ENCODE measurements at regions not wholly inside any gene's neighbourhood (a gene's known extent, or its start where the extent isn't known, plus 50 kb on each side); places are given as distances from the start of the nearest gene placed in this dataset.

DNA sequence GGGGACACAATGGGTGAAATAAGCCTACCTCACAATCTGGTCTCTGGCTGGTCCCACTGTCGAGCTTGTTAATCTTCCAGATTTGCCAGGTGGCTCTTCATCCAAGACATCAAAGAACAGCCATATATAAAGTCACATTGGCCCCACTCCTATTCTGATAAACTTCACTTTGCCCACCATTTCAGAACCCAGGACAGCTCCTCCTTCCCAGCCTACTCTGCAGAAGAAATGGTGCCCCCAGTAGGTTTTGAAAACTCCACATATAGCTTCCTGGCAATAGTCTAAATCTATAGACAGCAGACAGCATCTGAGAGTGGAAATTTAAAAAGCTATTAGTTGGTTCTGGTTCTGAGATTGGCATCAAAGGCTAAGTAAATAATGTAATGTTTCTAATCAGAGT lies 143.1 kb upstream of the PCSK2 start:
- H3K27ac Mint-ChIP-seq: no peak overlapping the region
- Histone ChIP-seq H3K4me1 (no peaks in the 10 kb centered on the region), H3K36me3 (no peaks in the 10 kb centered on the region), H3K4me3 (no peak overlapping the region), H4K20me1 (ENCODE audit: low read depth) (no peaks in the 10 kb centered on the region), H3K9ac (no peak overlapping the region), H3K27ac (no peak overlapping the region), H3K27me3 (no peaks in the 10 kb centered on the region), H3K79me2 (ENCODE audit: low read depth) (no peaks in the 10 kb centered on the region), H2AFZ (replicated peaks) (no peak overlapping the region), H3K9me3 (ENCODE audit: low read depth) (no peaks in the 10 kb centered on the region), H3K4me2 (no peak overlapping the region), H3F3A (ENCODE audit: low read depth) (no peaks in the 10 kb centered on the region)
- H3K4me1 Mint-ChIP-seq: no peaks in the 10 kb centered on the region
- no peaks in the 10 kb centered on the region for H3K27me3 Mint-ChIP-seq (ENCODE audit: insufficient read depth, low read depth)
- DNase-seq (ENCODE audit: low spot score): peak; percentile 64
- no peak overlapping the region for H3K4me3 Mint-ChIP-seq
- peaks cover 2% of the 10 kb centered on the region for H3K9me3 Mint-ChIP-seq
- TF ChIP-seq EZH2 (IDR thresholded peaks at IDR 0.05): no peak
- TF ChIP-seq, protein P1, sequence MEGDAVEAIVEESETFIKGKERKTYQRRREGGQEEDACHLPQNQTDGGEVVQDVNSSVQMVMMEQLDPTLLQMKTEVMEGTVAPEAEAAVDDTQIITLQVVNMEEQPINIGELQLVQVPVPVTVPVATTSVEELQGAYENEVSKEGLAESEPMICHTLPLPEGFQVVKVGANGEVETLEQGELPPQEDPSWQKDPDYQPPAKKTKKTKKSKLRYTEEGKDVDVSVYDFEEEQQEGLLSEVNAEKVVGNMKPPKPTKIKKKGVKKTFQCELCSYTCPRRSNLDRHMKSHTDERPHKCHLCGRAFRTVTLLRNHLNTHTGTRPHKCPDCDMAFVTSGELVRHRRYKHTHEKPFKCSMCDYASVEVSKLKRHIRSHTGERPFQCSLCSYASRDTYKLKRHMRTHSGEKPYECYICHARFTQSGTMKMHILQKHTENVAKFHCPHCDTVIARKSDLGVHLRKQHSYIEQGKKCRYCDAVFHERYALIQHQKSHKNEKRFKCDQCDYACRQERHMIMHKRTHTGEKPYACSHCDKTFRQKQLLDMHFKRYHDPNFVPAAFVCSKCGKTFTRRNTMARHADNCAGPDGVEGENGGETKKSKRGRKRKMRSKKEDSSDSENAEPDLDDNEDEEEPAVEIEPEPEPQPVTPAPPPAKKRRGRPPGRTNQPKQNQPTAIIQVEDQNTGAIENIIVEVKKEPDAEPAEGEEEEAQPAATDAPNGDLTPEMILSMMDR (IDR thresholded peaks at IDR 0.05): no peak
- TF ChIP-seq EZH2phosphoT487 (IDR thresholded peaks at IDR 0.05): no peak
- no peaks in the 10 kb centered on the region for H3K36me3 Mint-ChIP-seq

GRCh38 chr20:17084909-17085308 lies 141.9 kb upstream of the PCSK2 start:
- peaks cover 2% of the 10 kb centered on the region for H3K9me3 Mint-ChIP-seq
- Histone ChIP-seq H3K9me3 (ENCODE audit: low read depth) (no peaks in the 10 kb centered on the region), H3K4me3 (no peak overlapping the region), H3K27me3 (no peaks in the 10 kb centered on the region), H3K36me3 (no peaks in the 10 kb centered on the region), H3K4me1 (no peaks in the 10 kb centered on the region), H3F3A (ENCODE audit: low read depth) (no peaks in the 10 kb centered on the region), H3K79me2 (ENCODE audit: low read depth) (no peaks in the 10 kb centered on the region), H2AFZ (replicated peaks) (no peak overlapping the region), H3K4me2 (no peak overlapping the region), H3K27ac (no peak overlapping the region), H4K20me1 (ENCODE audit: low read depth) (no peaks in the 10 kb centered on the region), H3K9ac (no peak overlapping the region)
- H3K27me3 Mint-ChIP-seq (ENCODE audit: insufficient read depth, low read depth): no peaks in the 10 kb centered on the region
- H3K4me1 Mint-ChIP-seq: no peaks in the 10 kb centered on the region
- no peak for DNase-seq (ENCODE audit: low spot score)
- TF ChIP-seq EZH2 (IDR thresholded peaks at IDR 0.05): no peak
- TF ChIP-seq, protein P1 (IDR thresholded peaks at IDR 0.05): no peak
- no peak for TF ChIP-seq EZH2phosphoT487 (IDR thresholded peaks at IDR 0.05)
- no peak overlapping the region for H3K27ac Mint-ChIP-seq
- no peaks in the 10 kb centered on the region for H3K36me3 Mint-ChIP-seq
- no peak overlapping the region for H3K4me3 Mint-ChIP-seq

DNA sequence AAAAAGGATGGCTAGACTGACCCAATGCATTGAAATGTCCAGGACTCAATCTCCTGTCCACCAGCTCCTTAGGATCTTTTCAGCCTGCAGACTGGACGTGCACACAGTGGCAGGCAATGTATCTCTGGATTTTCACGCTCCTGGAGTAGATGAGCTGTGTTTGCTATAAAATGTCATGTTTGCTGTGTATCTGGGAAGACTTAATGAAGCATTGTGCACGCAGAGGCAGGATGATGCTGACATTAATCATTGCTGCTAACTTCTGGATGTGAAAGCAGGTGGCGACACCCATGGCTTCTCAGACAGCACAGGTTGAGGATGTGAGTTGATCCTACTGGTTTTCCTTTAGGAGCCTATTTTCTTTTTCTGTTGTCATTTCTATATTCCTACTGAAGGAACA lies 133.1 kb upstream of the PCSK2 start:
- no peak overlapping the region for H3K4me3 Mint-ChIP-seq

More for the DNA sequence above, 133.1 kb upstream of the PCSK2 start:
- Histone ChIP-seq H3K9me3 (ENCODE audit: low read depth) (no peaks in the 10 kb centered on the region), H3F3A (ENCODE audit: low read depth) (no peaks in the 10 kb centered on the region), H3K9ac (no peak overlapping the region), H4K20me1 (ENCODE audit: low read depth) (no peaks in the 10 kb centered on the region), H3K79me2 (ENCODE audit: low read depth) (no peaks in the 10 kb centered on the region), H3K4me2 (no peak overlapping the region), H2AFZ (replicated peaks) (no peak overlapping the region), H3K4me3 (no peak overlapping the region), H3K27me3 (no peaks in the 10 kb centered on the region), H3K36me3 (no peaks in the 10 kb centered on the region), H3K27ac (no peak overlapping the region), H3K4me1 (no peaks in the 10 kb centered on the region)
- no peaks in the 10 kb centered on the region for H3K36me3 Mint-ChIP-seq
- H3K27ac Mint-ChIP-seq: no peak overlapping the region
- H3K27me3 Mint-ChIP-seq (ENCODE audit: insufficient read depth, low read depth): peaks cover 9% of the 10 kb centered on the region
- H3K4me1 Mint-ChIP-seq: peaks cover 3% of the 10 kb centered on the region
- no peak for TF ChIP-seq EZH2phosphoT487 (IDR thresholded peaks at IDR 0.05)
- TF ChIP-seq EZH2 (IDR thresholded peaks at IDR 0.05): no peak
- TF ChIP-seq, protein P1 (IDR thresholded peaks at IDR 0.05): no peak
- no peak for DNase-seq (ENCODE audit: low spot score)
- H3K9me3 Mint-ChIP-seq: no peaks in the 10 kb centered on the region
